HEK293T (cell line): ENCODE measurements at regions not wholly inside any gene's neighbourhood (a gene's known extent, or its start where the extent isn't known, plus 50 kb on each side); places are given as distances from the start of the nearest gene placed in this dataset.

ENCODE experiments used
- CTCF ChIA-PET: fragments of 350-600 bp; formaldehyde crosslinking; extraction: SDS; loops from one replicate; lab custom pipeline; 2021; ENCODE audit warnings: antibody characterized with exemption, inconsistent platforms; lab: Yijun Ruan, JAX
- POLR2A ChIA-PET: fragments of 350-600 bp; formaldehyde crosslinking; extraction: SDS; loops from one replicate; lab custom pipeline; 2020; ENCODE audit warnings: antibody characterized with exemption, inconsistent platforms; lab: Yijun Ruan, JAX
- DNase-seq: peaks from one replicate; pipeline ENCODE4 v3.0.0; 2012; ENCODE audit warnings: mixed read lengths; ENCODE audit errors: extremely low spot score
- ARNT ChIP-seq: fragments of 450-650 bp; IDR thresholded peaks from 2 replicates; pipeline ENCODE4 v1.6.1; 2017; ENCODE audit warnings: mild to moderate bottlenecking
- BHLHE40 ChIP-seq: fragments of 450-650 bp; IDR thresholded peaks from 2 replicates; pipeline ENCODE4 v1.6.1; 2016; ENCODE audit warnings: mild to moderate bottlenecking, moderate library complexity, borderline replicate concordance
- CTBP1 ChIP-seq: fragments of 450-650 bp; IDR thresholded peaks from 2 replicates; pipeline ENCODE4 v1.6.1; 2016; ENCODE audit warnings: borderline replicate concordance
- ELF4 ChIP-seq: fragments of 450-650 bp; IDR thresholded peaks from 2 replicates; pipeline ENCODE4 v1.6.1; 2017; ENCODE audit warnings: antibody characterized with exemption
- FOXA1 ChIP-seq: fragments of 450-650 bp; IDR thresholded peaks from 2 replicates; pipeline ENCODE4 v1.6.1; 2016; ENCODE audit warnings: mild to moderate bottlenecking
- FOXK2 ChIP-seq: fragments of 450-650 bp; IDR thresholded peaks from 2 replicates; pipeline ENCODE4 v1.6.1; 2016; ENCODE audit warnings: mild to moderate bottlenecking
- FOXM1 ChIP-seq: fragments of 450-650 bp; IDR thresholded peaks from 2 replicates; pipeline ENCODE4 v1.6.1; 2017; ENCODE audit warnings: mild to moderate bottlenecking, borderline replicate concordance
- HDGF ChIP-seq: fragments of 450-650 bp; IDR thresholded peaks from 2 replicates; pipeline ENCODE4 v1.6.1; 2017; ENCODE audit warnings: antibody characterized with exemption, borderline replicate concordance
- L3MBTL2 ChIP-seq: fragments of 450-650 bp; conservative IDR thresholded peaks from 2 replicates; pipeline ENCODE4 v1.6.1; 2016; ENCODE audit warnings: mild to moderate bottlenecking
- LEF1 ChIP-seq: fragments of 450-650 bp; IDR thresholded peaks from 2 replicates; pipeline ENCODE4 v1.6.1; 2017; ENCODE audit warnings: mild to moderate bottlenecking, borderline replicate concordance
- NFRKB ChIP-seq: fragments of 450-650 bp; IDR thresholded peaks from 2 replicates; pipeline ENCODE4 v1.6.1; 2016; ENCODE audit warnings: mild to moderate bottlenecking, moderate library complexity
- SP1 ChIP-seq: fragments of 450-650 bp; IDR thresholded peaks from 2 replicates; pipeline ENCODE4 v1.6.1; 2017
- SUZ12 ChIP-seq: fragments of 450-650 bp; IDR thresholded peaks from 2 replicates; pipeline ENCODE4 v1.6.1; 2016; ENCODE audit warnings: mild to moderate bottlenecking
- TARDBP ChIP-seq: fragments of 450-650 bp; IDR thresholded peaks from 2 replicates; pipeline ENCODE4 v1.6.1; 2016
- ZNF384 ChIP-seq: fragments of 450-650 bp; IDR thresholded peaks from 2 replicates; pipeline ENCODE4 v1.6.1; 2016
- TF ChIP-seq, protein P1 (sequence below): fragments of 450-650 bp; IDR thresholded peaks from 2 replicates; pipeline ENCODE4 v1.6.1; 2016

DNA sequence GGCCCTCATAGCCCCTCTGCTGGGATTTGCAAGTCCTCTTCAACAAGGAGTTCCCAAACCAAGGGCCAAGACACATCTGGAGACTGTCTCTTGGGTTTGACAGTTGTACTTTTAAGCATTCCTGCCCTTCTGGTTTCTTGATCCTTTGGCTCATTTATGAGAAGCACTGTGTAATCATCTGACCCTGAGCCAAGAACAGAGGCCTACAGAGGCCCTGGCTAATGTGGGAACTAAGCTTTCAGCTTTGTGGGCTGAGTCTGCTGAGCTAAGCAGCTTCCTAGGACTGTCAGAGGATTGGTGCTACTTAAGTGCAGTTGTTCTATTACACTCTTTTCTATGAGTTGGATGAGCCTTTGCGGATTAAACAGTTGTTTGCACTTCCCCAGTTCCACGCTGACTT lies 178.3 kb downstream of the KBTBD8 start:
- no peak for TF ChIP-seq ELF4
- TF ChIP-seq, protein P1, sequence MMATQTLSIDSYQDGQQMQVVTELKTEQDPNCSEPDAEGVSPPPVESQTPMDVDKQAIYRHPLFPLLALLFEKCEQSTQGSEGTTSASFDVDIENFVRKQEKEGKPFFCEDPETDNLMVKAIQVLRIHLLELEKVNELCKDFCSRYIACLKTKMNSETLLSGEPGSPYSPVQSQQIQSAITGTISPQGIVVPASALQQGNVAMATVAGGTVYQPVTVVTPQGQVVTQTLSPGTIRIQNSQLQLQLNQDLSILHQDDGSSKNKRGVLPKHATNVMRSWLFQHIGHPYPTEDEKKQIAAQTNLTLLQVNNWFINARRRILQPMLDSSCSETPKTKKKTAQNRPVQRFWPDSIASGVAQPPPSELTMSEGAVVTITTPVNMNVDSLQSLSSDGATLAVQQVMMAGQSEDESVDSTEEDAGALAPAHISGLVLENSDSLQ: no peak
- no peak for TF ChIP-seq LEF1
- TF ChIP-seq FOXM1: no peak
- TF ChIP-seq BHLHE40: no peak
- TF ChIP-seq FOXA1: no peak
- no peak for TF ChIP-seq ZNF384
- no peak for TF ChIP-seq HDGF
- TF ChIP-seq SP1: no peak
- no peak for TF ChIP-seq FOXK2
- TF ChIP-seq ARNT: no peak
- TF ChIP-seq L3MBTL2: no peak
- TF ChIP-seq NFRKB: no peak
- TF ChIP-seq CTBP1: no peak
- no peak for TF ChIP-seq TARDBP
- no peak for TF ChIP-seq SUZ12
- ChIA-PET POLR2A (no interaction called here), CTCF (no interaction called here)
- no peak for DNase-seq

DNA sequence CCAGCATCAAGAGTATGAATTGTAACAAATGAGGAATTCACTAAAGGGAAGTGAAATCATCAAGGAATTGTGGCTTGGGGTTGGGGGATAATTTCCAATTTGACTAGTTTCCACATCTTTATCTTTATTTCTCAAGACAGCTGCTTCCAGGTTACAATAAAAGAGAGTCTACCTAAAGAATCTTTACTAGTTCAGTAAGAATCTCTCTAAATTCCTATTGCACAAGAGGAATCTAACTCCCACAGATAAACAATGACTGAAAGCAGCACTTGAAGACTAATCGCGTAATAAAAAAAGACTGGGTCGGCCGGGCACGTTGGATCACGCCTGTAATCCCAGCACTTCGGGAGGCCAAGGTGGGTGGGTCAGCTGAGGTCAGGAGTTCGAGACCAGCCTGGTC lies 194.4 kb downstream of the KBTBD8 start:
- TF ChIP-seq TARDBP (no peak), FOXA1 (no peak), L3MBTL2 (no peak), SP1 (no peak), HDGF (no peak), FOXK2 (no peak), NFRKB (no peak), BHLHE40 (no peak), CTBP1 (no peak), ARNT (no peak), SUZ12 (no peak), ZNF384 (no peak), ELF4 (no peak), FOXM1 (no peak), LEF1 (no peak)
- TF ChIP-seq, protein P1: no peak
- DNase-seq: no peak
- CTCF ChIA-PET: no interaction called here
- POLR2A ChIA-PET: no interaction called here

DNA sequence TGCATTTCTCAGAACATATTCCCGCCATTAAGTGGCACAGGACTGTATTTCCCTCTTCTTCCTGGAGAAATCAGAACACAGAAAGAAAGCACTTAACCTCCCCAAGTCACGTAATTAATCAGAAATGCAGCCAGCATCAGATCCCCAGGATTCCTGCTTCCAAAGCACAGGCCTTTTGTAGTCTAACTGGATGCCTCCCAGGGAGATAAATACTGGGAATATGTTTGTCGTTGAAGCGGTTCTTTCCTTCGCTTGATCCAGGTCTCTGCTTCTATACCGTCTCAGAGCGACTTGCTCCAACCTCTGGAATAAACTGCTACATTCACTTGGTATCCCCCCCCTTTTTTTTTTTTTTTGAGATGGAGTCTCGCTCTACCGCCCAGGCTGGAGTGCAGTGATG lies 198.6 kb downstream of the KBTBD8 start:
- DNase-seq: no peak
- ChIA-PET CTCF (no interaction called here), POLR2A (no interaction called here)
- TF ChIP-seq HDGF (no peak), ARNT (no peak), FOXM1 (no peak), L3MBTL2 (no peak), SP1 (no peak), TARDBP (no peak), NFRKB (no peak), ZNF384 (no peak), BHLHE40 (no peak), SUZ12 (no peak), FOXA1 (no peak), ELF4 (no peak), CTBP1 (no peak), LEF1 (no peak), FOXK2 (no peak)
- TF ChIP-seq, protein P1: no peak

DNA sequence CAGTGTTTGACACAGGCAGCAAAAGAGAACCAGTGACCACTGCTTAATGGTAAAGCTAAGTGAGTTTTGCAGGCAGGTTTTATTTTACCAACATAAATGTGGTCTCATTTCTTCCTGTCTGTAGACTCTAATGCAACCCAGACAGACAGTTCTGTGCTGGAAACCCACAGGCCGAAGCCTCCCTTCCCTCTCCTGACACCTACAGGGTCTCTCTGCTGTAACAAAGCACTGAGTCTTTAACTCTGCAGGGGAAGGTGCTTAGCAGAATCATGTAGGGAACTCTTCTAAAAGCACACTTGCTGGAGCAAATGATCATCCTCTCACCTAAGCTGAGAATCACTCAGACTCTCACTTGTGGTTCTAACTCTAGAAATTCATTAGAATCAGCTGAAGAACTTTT lies 200.3 kb downstream of the KBTBD8 start:
- no peak for DNase-seq
- POLR2A ChIA-PET: no interaction called here
- CTCF ChIA-PET: interaction anchor here (0.6 kb wide), 1 partner anchor 1695 kb away, joined by 5 read pairs; no protein-coding TSS in a partner anchor
- no peak for TF ChIP-seq SUZ12

GRCh38 chr3:67200618-67201017 lies 202.5 kb downstream of the KBTBD8 start:
- CTCF ChIA-PET: no interaction called here
- no peak for DNase-seq
- TF ChIP-seq FOXA1 (no peak), BHLHE40 (no peak), ARNT (no peak), TARDBP (no peak), FOXK2 (no peak), HDGF (no peak), FOXM1 (no peak), CTBP1 (no peak), SP1 (no peak)
- TF ChIP-seq, protein P1: no peak
- POLR2A ChIA-PET: no interaction called here

DNA sequence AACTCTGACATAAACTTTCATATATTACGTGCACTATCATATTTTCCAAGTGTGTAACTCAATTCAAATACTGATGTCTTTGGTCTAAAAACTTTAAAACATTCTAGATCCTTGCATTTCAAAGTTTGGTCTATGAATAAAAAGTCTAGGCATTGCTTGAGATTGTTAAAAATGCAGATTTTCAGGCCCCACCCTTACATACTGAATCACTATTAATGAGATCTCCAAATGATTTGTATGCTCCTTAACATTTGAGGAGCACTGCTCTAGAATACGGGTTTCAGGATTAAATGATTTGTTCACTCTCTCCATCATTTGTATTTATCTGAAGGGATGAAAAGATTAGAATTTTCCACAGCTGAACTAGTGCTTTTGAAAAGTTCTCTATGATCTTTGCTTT lies 202.9 kb downstream of the KBTBD8 start:
- ChIA-PET POLR2A (no interaction called here), CTCF (no interaction called here)
- TF ChIP-seq, protein P1: no peak
- no peak for TF ChIP-seq FOXA1
- TF ChIP-seq HDGF: no peak
- TF ChIP-seq LEF1: no peak
- TF ChIP-seq ZNF384: no peak
- no peak for TF ChIP-seq FOXM1
- TF ChIP-seq ARNT: no peak
- no peak for TF ChIP-seq CTBP1
- no peak for DNase-seq
